Activated CD4-positive, alpha-beta T cell treated with anti-CD3 and anti-CD28 coated beads, Interleukin-10, Interleukin-2, amounts not matched to agents 100 ng/mL and 50 ng/mL, durations not matched to agents 16 hours and 8 hours (primary cell): ENCODE measurements at regions not wholly inside any gene's neighbourhood (a gene's known extent, or its start where the extent isn't known, plus 50 kb on each side); places are given as distances from the start of the nearest gene placed in this dataset.

ENCODE experiments used
- DNase-seq: peaks from one replicate; pipeline ENCODE4 v3.0.0-alpha.2; 2020

DNA sequence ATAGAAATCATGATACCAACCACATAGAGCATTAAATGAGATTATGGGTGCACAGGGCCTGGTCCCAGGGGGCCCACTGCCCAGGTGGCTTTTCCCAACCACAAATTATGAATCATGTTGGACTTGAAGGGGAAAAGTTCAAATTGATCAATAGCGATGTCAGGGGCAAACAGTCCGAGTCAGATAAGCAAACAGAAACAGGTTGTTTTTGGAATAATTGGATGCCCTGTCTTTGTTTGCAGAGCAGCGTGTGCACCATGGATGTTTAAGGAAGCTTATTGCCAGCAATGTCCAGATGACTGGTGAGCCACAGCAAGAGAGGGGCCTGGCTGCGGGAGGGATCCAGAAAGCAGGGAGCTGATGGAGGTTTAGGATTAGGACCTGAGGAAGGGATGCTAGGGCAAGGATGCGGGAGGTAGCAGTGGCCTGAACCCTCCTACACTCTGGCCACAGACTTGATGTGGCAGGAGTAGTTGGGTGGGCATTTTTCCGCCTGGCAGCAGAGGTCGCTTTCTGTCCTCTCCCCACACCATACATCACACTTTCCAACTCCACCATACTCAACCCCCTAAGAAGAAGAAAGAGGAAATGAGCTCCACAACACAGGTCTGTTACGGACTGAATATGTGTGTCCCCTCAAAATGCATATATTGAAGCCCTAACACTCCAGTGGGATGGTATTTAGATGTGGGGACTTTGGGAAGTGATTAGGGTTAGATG is 266.4 kb upstream of the RPL38 start:
- no peak for DNase-seq

- DNase-seq: no peak
These were observed 264.8 kb upstream of the RPL38 start for GRCh38 chr17:73938706-73939105.

DNA sequence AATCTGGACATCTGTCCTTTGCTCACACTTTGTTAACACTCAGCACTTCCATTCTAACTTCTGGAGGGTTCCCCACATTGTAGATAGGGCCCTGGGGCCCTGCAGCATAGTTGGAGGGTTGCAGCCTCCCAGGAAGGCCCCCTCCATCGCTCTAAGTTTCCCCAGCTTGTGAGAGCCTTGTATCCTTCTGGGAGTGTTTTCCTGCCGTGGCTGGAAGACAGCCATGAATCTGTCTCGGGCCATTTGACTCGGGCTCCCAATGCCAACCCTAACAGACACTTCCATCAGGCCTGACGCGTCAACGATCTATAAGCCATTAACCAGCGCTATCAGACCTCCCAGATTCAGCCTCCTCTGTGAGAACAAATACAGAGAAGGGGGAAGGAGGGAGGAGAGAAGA is 263.7 kb upstream of the RPL38 start:
- DNase-seq: no peak

- no peak for DNase-seq
These were observed 263.0 kb upstream of the RPL38 start for GRCh38 chr17:73940511-73940910.

DNA sequence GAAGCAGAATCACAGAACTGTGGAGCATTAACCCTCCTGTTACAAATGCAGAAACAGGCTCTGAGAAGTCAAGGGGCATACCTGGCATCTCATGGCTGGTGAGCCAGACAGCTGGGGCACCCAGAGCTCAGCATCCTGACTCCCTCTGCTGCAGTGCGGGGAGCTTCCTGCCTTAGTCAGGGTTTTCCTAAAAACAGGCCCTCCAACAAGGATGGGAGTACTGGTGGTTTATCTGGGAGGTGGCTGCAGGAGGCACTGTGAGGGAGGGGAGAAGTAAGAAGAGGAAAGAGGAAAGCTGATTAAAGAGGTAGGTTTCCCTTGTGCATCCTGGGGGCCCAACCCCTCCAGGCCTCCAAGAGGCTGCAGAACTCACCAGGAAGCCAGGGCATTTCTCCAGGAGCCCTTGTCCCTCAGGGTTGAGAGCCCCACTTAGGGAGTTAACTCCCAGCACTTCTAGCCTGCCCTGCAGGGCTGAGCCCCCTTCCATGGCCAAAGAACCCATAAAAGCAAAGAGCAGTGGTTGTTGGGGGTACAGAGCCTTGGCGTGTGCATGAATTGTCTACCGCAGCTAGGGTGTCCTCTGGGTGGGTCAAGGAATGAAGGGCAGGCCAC is 261.5 kb upstream of the RPL38 start:
- no peak for DNase-seq

GRCh38 chr17:73942703-73943415 is 260.6 kb upstream of the RPL38 start:
- no peak for DNase-seq

GRCh38 chr17:73943416-73944110 is 259.9 kb upstream of the RPL38 start:
- DNase-seq: no peak

DNA sequence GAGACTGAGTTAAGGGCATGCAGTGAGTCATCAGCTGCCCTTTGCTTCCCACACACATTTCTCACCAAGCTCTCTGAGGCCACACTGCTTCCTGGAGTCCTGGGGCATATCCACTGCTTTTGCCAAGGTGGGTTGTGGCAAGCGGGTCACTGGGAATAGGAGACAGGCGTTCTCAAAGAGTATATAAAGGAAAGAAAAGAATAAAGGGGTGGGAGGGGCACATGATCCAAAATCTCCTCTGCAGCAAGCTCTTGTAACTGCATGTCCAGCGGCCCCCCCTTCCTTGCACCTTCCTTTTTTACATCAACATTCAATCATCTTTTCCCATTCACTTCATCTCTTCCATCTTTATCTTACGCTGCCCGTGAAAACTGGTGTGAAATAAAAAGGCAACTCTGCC is 259.1 kb upstream of the RPL38 start:
- no peak for DNase-seq

DNA sequence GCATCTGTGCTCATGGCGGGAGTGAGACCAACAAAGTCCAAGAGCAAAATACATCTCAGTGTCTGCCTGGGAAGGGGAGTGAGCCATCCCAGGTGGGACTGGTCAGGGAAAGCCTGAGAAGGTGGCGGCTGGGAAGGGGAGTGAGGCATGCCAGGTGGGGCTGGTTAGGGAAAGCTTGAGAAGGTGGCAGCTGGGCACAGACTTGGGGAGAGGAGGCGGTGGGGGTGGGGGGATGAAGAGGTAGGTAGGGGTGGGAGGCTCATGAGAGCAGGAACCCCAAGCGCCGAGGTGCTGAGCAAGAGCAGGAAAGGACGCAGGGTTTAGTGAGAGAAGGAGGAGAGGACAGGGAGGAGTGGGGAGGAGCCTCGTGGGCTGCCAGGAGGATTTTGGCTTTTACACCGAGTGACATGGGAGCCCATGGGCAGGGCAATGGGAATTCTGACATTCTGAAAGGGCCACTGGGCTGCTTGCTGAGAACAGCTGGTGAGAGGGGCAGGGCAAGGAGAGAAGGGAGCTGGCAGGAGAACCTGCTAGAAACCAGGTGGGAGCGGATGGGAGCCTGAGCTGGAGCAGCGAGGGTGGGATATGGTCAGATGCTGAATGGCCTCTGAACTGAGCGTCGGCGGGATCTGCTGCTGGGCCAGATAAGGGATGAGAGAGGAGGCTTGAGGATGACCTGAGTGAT is 256.1 kb upstream of the RPL38 start:
- no peak for DNase-seq

DNA sequence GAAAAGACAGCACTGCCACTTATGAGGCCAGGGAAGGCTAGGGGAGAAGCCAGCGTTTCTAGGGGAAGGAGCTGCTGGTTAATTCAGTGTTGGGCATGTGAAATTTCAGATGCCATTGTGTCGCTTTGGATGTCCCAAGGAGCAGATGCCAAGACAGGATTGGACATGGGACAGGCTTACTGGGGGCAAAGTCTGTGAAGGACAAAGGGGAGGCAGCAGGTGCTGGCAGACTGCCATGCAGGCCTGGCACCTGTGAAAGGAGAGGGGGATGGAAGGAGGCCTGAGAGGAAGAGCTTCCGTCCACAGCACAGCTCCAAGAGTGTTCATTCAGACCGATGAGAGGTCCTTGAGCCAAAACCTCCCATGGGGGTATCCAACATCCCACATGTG is 255.5 kb upstream of the RPL38 start:
- no peak for DNase-seq

- DNase-seq: no peak
These were observed 253.4 kb upstream of the RPL38 start for GRCh38 chr17:73949903-73950592.

DNA sequence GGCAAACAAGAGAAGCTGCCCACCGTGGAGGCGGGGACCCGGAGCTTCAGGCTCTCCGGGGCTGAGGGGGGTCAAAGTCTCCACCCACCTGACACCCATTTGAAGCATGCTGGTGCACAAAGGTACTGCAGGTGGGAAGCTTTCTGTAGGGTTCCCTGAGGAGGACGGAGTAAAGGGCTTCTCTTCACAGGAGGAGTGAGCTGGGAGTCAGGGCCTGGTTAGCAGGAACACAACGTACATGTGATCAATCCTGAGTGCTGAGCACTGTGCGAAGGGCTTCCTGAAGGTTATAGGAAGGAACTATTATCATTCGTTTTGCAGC is 252.9 kb upstream of the RPL38 start:
- no peak for DNase-seq

DNA sequence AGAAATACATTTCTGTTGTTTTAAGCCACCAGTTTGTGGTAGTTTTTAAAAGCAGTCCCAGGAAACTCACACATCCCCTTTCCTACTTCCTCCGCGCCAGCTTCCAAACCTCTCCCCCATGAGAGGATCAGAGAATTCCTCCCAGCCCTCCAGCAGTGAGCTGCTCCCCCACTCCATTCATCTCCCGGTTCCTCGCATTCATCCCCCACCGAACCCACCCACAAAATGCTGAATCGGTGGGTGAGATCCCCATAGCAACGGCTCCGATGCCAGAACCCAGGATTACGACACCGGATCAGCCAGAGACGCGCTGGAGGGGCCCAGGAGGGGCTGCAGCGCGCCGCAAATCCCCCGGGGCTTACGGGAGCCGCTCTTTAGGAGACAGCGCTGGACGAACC is 251.4 kb upstream of the RPL38 start:
- no peak for DNase-seq

DNA sequence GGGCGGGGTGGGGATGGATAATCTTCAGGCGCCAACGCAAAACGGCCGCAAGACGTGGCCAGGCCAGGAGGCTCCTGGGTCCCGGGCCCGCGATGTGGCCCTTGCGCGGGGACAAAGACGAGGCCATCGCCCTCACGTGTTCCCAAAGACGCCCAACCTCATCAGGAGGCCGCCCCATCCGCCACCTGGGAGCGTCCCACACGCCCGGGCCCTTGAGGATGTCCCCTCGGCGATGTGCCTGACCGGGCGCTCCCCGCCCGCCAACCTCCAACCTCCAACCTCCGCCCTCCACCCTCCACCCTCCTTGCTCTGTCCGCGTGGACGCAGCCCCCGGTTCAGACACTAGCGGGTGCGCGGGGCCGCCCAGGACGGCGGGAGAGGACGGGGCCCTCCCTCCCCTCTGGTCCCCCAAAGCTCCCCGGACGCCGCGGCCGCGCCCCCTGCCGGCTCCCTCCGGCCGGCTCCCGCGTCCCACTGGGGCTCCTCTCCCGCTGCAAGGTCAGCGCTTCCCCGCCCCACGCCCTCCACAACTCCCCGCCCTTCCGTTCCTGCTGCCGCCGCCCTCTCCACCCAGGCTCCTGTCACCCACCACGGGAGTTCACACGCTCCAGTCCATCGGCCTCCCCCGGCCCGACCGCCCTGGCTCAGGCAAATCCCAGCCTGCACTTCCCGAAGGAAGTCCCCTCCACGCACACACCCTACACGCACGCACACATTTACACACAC is 250.8 kb upstream of the RPL38 start:
- peak; percentile 11 for DNase-seq

DNA sequence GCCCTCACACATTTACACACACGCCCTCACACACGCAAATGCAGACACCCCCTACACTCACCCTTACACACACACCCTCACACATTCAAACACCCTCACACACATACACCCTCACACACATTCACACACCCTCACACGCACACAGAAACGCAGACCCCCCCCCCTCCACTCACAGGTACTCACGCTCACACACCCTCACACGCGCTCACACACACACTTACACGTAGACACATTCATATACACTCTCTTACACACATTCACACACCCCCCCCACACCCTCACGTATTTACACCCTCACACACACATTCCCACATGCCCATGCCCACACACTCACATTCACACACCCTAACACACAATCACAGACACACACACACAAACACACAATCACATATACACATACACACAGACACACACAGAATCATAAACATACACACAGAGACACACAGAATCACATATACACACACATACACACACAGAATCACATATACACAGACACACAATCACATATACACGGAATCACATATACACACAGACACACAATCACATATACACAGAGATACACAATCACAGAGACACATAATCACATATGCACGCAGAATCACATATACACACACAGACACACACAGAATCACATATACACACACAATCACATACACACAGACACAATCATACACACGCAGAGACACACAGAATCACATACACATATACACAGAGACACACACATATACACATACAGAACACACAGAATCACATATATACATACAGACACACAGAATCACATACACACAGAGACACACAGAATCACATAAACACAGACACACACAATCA is 250.1 kb upstream of the RPL38 start:
- no peak for DNase-seq

- no peak for DNase-seq
These were observed 248.5 kb upstream of the RPL38 start for GRCh38 chr17:73954951-73955350.

DNA sequence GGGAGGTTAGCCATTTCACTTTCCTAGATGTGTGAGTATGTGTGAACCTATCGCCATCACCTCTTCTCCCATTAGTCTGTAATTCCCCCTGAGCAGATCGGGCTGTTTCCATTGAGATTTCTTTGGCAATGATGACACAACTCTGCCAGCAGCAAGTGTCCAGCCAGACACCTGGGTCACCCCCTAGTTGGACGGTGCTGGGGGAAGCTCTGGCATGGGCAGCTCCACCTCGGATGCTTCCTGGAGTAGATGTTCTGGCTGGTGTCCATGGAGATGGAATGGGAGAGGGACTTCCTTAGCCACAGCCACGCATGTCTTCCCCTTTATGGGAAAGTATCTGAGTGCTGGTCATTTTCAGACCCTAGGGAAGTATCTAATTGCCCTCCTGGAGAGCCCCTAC is 247.9 kb upstream of the RPL38 start:
- no peak for DNase-seq

GRCh38 chr17:73956169-73956568 is 247.3 kb upstream of the RPL38 start:
- DNase-seq: no peak

GRCh38 chr17:73956595-73957465 is 246.6 kb upstream of the RPL38 start:
- peak; percentile 43 for DNase-seq

GRCh38 chr17:73957564-73957963 is 245.9 kb upstream of the RPL38 start:
- no peak for DNase-seq
